Activated gamma-delta T cell treated with anti-CD3 and anti-CD28 coated beads, Interleukin-2, amount 50 U/mL, for 16 hours (primary cell): ENCODE measurements at regions not wholly inside any gene's neighbourhood (a gene's known extent, or its start where the extent isn't known, plus 50 kb on each side); places are given as distances from the start of the nearest gene placed in this dataset.
"Not testable (repeated sequence)": the region's sequence is repeated elsewhere in the genome, so short reads cannot be mapped to it uniquely, and the experiment has no call there.

Experiments used
- DNase-seq: peaks from one replicate; pipeline ENCODE4 v3.0.0-alpha.2; 2020; ENCODE audit warnings: low read depth

- not testable (repeated sequence) for DNase-seq
Observed at GRCh38 chr14:59058776-59059175, 129.7 kb upstream of the DAAM1 start.

GRCh38 chr14:59060841-59061240, 127.6 kb upstream of the DAAM1 start:
- DNase-seq, result no peak

- no peak for DNase-seq
Observed at GRCh38 chr14:59061292-59061691, 127.2 kb upstream of the DAAM1 start.

GRCh38 chr14:59063259-59063658, 125.2 kb upstream of the DAAM1 start:
- DNase-seq, result no peak

GRCh38 chr14:59067127-59067894, 121.2 kb upstream of the DAAM1 start:
- DNase-seq, result no peak

GRCh38 chr14:59069163-59069854, 119.2 kb upstream of the DAAM1 start:
- DNase-seq, result no peak

GRCh38 chr14:59075506-59075905, 113.0 kb upstream of the DAAM1 start:
- DNase-seq, result no peak

- no peak for DNase-seq
Observed at GRCh38 chr14:59081720-59082119, 106.7 kb upstream of the DAAM1 start.

- DNase-seq, result no peak
Observed at GRCh38 chr14:59085207-59085739, 103.2 kb upstream of the DAAM1 start.

GRCh38 chr14:59086241-59086882, 102.1 kb upstream of the DAAM1 start:
- no peak for DNase-seq

GRCh38 chr14:59087240-59087639, 101.2 kb upstream of the DAAM1 start:
- DNase-seq, result no peak

GRCh38 chr14:59087711-59088110, 100.8 kb upstream of the DAAM1 start:
- no peak for DNase-seq

- DNase-seq, result no peak
Observed at GRCh38 chr14:59090572-59090971, 97.9 kb upstream of the DAAM1 start.

- DNase-seq, result no peak
Observed at GRCh38 chr14:59091404-59091803, 97.1 kb upstream of the DAAM1 start.

- no peak for DNase-seq
Observed at GRCh38 chr14:59091976-59092375, 96.5 kb upstream of the DAAM1 start.

- no peak for DNase-seq
Observed at GRCh38 chr14:59093902-59094301, 94.6 kb upstream of the DAAM1 start.

- no peak for DNase-seq
Observed at GRCh38 chr14:59096303-59096702, 92.2 kb upstream of the DAAM1 start.

- DNase-seq, result no peak
Observed at GRCh38 chr14:59097681-59098080, 90.8 kb upstream of the DAAM1 start.

- DNase-seq, result no peak
Observed at GRCh38 chr14:59098377-59098776, 90.1 kb upstream of the DAAM1 start.

- DNase-seq, result no peak
Observed at GRCh38 chr14:59100205-59100604, 88.3 kb upstream of the DAAM1 start.

GRCh38 chr14:59101476-59101875, 87.0 kb upstream of the DAAM1 start:
- DNase-seq, result no peak

GRCh38 chr14:59103396-59103795, 85.1 kb upstream of the DAAM1 start:
- DNase-seq, result no peak

- no peak for DNase-seq
Observed at GRCh38 chr14:59107819-59108218, 80.6 kb upstream of the DAAM1 start.
